HUES64 (cell line): ENCODE measurements at regions not wholly inside any gene's neighbourhood (a gene's known extent, or its start where the extent isn't known, plus 50 kb on each side); places are given as distances from the start of the nearest gene placed in this dataset.

ENCODE experiments used
- H3K27ac ChIP-seq: 2 replicates; pipeline ENCODE4 v1.7.0; 2013; ENCODE audit warnings: low read depth, low read length, inconsistent platforms
- H3K27me3 ChIP-seq: 2 replicates; pipeline ENCODE4 v1.6.1; 2013; ENCODE audit warnings: mild to moderate bottlenecking, low read length; ENCODE audit not compliant: insufficient read depth
- H3K36me3 ChIP-seq: 2 replicates; pipeline ENCODE4 v1.6.1; 2013; ENCODE audit warnings: mild to moderate bottlenecking, low read length; ENCODE audit not compliant: insufficient read depth
- H3K4me1 ChIP-seq: 2 replicates; pipeline ENCODE4 v1.6.1; 2013; ENCODE audit warnings: mild to moderate bottlenecking, low read length, moderate library complexity; ENCODE audit not compliant: insufficient read depth
- H3K4me3 ChIP-seq: 2 replicates; pipeline ENCODE4 v1.5.1; 2013; ENCODE audit warnings: mild to moderate bottlenecking, low read length, moderate library complexity
- H3K9ac ChIP-seq: 2 replicates; pipeline ENCODE4 v1.6.1; 2013; ENCODE audit warnings: mild to moderate bottlenecking, low read depth, low read length
- H3K9me3 ChIP-seq: 2 replicates; pipeline ENCODE4 v1.6.1; 2013; ENCODE audit warnings: low read depth, low read length; ENCODE audit not compliant: insufficient read depth
- WGBS: fragments of 150-250, 120-280 bp; methylation state at CpG from one replicate; pipeline ENCODE4 v1.1.7; 2013; ENCODE audit warnings: missing lambda C conversion rate; 5-methylcytosine and 5-hydroxymethylcytosine counted together

DNA sequence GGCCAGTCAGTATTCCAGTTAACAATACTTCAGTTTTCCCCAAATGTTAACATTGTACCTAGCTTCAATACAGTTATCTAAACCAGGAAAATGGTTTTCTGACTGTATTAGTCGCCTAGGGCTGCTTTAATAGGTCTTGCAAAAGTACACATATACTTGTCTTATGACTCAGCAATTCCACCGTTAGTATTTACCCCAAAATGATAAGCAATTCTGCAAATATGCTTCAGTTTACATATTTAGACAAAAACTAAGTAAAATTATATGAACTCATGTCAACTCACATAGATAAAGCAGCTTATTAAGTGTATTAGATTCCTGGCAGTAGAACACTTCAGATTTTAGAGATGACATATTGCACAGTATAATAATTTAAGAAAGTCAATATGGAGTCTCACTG is 363.3 kb downstream of the ARL4A start:
- Histone ChIP-seq H3K27ac (no peak overlapping the region), H3K27me3 (no peaks in the 10 kb centered on the region), H3K36me3 (no peaks in the 10 kb centered on the region), H3K4me1 (no peaks in the 10 kb centered on the region), H3K9ac (no peak overlapping the region), H3K9me3 (no peaks in the 10 kb centered on the region), H3K4me3 (no peak overlapping the region)
- 90% methylated on average over 2 of the region's 2 CpGs for WGBS

DNA sequence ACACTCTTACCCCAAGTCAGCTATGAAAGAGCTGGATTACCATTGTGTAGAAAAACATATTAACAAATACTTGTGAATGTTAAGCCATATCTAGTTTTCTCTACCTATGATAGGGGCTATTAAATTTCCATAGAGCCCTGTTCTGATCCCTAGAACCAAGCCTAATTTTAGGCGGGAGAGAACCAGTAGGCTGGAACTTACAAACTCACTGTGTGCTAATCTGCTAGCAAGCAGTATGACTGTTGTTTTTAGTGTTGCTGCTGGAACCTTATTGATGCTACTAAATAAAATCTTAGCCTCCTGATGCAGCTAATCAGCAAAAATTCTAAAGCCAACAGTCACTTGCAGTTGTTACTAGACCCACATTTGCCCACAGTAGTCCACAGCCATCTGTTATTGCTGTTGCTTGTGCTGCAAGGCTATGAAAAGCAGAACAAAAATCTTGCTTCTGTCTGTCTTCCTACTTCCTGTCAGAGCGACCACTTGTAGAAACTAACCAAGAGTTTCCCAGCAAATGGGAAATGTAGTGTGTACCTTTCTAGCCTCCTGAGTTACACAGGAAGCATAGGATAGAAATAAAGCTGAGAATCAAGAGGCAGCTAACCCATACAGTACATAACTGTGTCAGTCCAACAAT is 368.4 kb downstream of the ARL4A start:
- no peaks in the 10 kb centered on the region for H3K4me1 ChIP-seq
- H3K9me3 ChIP-seq, result no peaks in the 10 kb centered on the region
- 80% methylated on average over 2 of the region's 2 CpGs for WGBS
- H3K4me3 ChIP-seq, result no peak overlapping the region
- H3K9ac ChIP-seq, result no peak overlapping the region
- H3K36me3 ChIP-seq, result no peaks in the 10 kb centered on the region
- H3K27ac ChIP-seq, result no peak overlapping the region
- H3K27me3 ChIP-seq, result no peaks in the 10 kb centered on the region

DNA sequence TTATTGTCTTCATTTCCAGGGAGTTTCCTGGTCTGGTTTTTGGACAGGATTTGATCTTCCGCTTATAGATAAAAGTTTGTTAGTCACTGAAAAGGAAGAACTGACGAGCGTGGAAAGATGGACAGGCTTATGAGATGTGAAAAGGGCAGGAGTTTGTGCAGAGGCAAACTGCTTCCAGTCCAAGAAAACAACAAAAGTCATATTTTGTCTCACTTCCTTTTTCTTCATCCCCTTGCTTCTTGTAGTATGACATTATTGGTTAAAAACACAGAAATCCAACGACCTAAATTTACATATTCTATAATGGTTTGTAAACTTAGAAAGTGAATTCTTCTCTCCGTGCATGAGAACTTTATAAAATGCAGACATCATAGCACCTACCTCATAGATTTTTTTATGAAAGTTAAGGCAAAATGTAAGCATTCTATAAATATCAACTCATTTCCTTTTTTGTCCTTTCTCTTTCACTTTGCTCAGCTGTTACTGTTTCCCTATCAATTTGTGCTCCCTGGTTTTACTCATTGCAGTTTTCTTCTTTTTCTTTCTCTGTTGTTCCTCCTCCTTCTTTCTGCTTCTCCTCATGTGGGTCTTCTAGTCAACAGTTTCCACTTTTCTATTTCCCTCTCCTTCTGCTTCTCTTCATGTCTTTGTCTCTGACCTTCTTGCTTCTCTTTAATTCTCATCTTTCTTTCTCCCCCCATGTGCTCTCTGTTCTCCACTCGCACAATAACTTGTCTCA is 370.2 kb downstream of the ARL4A start:
- H3K27me3 ChIP-seq, result no peaks in the 10 kb centered on the region
- no peaks in the 10 kb centered on the region for H3K36me3 ChIP-seq
- no peak overlapping the region for H3K27ac ChIP-seq
- H3K9ac ChIP-seq, result no peak overlapping the region
- H3K4me1 ChIP-seq, result peaks cover 6% of the 10 kb centered on the region; the same call in 1 of the 2 replicates
- no peaks in the 10 kb centered on the region for H3K9me3 ChIP-seq
- 91% methylated on average over 4 of the region's 6 CpGs for WGBS
- no peak overlapping the region for H3K4me3 ChIP-seq

DNA sequence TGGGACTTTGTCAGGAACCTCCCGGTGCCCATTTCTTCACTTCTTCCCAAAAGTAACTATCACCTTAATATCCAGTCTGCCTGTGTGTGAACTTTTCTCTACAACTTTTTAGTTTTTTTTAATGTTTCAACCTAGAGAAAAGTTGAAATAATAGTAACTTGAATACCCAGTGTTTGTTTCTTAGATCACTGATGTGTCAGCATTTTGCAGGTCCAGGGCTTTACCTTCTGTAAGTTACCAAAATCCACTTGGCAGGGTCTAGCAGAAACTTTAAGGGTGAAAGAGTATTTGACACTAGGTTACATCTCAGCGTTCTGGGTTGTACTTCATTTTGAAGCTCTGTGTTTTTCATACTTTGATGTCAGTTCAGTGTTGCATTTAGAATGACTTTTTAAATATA is 372.7 kb downstream of the ARL4A start:
- no peak overlapping the region for H3K4me3 ChIP-seq
- WGBS, result 97% methylated on average over 2 of the region's 2 CpGs
- no peaks in the 10 kb centered on the region for H3K27me3 ChIP-seq
- no peak overlapping the region for H3K9ac ChIP-seq
- no peaks in the 10 kb centered on the region for H3K36me3 ChIP-seq
- H3K27ac ChIP-seq, result no peak overlapping the region
- peaks cover 6% of the 10 kb centered on the region; the same call in 1 of the 2 replicates for H3K4me1 ChIP-seq
- no peaks in the 10 kb centered on the region for H3K9me3 ChIP-seq

DNA sequence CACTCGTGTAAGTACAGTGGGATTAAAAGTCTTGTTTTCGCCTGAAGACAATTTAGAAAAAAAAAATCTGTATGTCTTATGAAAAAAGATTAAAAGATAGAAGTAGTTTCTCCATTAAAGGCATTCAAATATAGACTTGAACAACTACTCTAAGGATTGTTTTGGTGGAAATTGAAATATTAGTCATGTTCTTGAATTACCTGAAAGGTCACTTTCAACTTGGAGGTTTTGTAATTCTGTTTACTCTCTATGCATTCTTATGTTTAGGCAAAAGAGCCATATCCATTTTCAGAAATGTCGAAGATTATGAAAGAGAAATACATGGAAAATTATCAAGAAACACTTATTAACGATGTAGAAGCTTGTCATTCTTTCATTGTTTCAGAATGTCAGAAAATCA is 373.7 kb downstream of the ARL4A start:
- Histone ChIP-seq H3K9me3 (no peaks in the 10 kb centered on the region), H3K27ac (no peak overlapping the region), H3K4me3 (no peak overlapping the region), H3K36me3 (no peaks in the 10 kb centered on the region), H3K9ac (no peak overlapping the region), H3K4me1 (peaks cover 6% of the 10 kb centered on the region; the same call in 1 of the 2 replicates), H3K27me3 (no peaks in the 10 kb centered on the region)
- WGBS, result 88% methylated on average over 4 of the region's 4 CpGs

DNA sequence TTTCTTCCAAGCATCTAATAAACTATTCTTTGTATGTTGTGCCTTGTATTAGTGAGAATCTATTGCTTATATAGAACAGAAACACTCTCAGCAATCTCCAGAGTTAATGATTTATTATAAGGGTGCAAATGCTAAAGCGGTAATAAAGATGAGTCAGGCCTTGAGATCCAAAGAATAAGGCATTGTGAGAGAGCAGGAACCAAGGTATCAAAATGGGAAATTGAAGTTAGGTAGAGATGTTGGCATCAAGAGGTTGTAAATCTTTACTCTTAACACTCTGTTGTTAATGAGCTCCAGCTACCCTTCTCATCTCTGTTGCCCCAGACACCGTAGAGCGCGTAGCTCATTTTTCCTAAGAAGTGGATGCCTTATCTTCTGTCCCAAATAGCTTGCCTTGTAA is 375.2 kb downstream of the ARL4A start:
- H3K4me1 ChIP-seq, result peaks cover 6% of the 10 kb centered on the region; the same call in 1 of the 2 replicates
- no peaks in the 10 kb centered on the region for H3K36me3 ChIP-seq
- no peaks in the 10 kb centered on the region for H3K9me3 ChIP-seq
- no peaks in the 10 kb centered on the region for H3K27me3 ChIP-seq
- H3K9ac ChIP-seq, result no peak overlapping the region
- H3K27ac ChIP-seq, result no peak overlapping the region
- no peak overlapping the region for H3K4me3 ChIP-seq
- 95% methylated on average over 4 of the region's 4 CpGs for WGBS

DNA sequence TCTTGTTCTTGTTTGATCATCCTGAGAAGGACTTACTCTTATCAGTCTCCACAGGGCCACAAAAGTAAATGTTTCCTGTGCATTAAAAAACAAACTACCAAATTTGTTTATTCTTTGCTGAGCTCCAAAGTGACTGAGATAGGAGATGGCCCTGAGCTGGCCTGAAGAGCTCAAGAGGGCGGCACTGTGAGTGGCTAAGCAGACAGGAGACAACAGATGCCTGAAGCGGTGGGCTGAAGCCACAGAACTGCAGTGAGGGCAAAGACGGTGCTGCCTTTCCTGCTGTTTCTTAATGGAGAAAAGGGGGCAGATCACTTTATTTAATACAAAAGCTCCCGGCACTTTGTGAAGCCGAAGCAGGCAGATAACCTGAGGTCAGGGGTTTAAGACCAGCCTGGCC is 379.6 kb downstream of the ARL4A start:
- 65% methylated on average over 5 of the region's 5 CpGs for WGBS
- Histone ChIP-seq H3K27me3 (no peaks in the 10 kb centered on the region), H3K27ac (no peak overlapping the region), H3K4me1 (no peaks in the 10 kb centered on the region), H3K9ac (no peak overlapping the region), H3K4me3 (no peak overlapping the region), H3K36me3 (no peaks in the 10 kb centered on the region), H3K9me3 (no peaks in the 10 kb centered on the region)

DNA sequence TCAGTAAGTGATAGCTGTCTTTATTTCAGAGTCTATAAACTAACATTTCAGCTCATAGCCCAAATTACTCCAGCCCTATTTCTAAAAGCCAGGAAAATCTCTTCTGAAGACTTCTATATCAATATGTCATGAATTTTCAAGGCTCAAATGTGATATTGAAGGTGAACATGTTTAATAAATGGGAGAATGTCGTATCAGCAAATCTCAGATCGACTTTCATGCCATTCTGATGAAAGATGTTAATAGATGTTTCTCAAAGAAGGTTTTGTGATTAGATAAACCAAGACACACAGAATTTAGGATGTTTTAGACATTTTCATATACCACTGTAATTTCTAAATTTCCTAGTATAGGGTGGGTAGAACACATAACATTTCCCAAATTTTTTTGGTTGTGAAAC is 380.6 kb downstream of the ARL4A start:
- Histone ChIP-seq H3K36me3 (no peaks in the 10 kb centered on the region), H3K4me1 (no peaks in the 10 kb centered on the region), H3K4me3 (no peak overlapping the region), H3K27ac (no peak overlapping the region), H3K9ac (no peak overlapping the region), H3K9me3 (no peaks in the 10 kb centered on the region), H3K27me3 (no peaks in the 10 kb centered on the region)
- 97% methylated on average over 2 of the region's 2 CpGs for WGBS

DNA sequence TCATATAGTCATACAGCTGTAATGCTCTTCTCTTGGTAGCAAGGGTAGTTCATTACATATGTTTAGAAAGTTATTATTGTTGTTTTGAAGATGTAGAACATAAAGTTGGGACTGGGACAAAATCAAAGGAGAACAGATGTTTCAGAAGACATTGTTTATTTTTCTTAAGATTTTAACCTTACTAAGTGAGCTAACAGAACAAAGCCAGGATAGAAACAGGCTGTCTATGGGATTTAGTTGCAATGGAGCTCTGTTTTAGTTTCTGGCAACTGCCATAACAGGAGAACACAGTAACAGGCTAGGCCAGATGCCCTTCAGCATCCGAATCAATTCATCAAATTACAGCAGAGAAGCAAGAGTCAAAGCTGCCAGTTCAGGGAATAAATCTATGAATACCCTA is 382.4 kb downstream of the ARL4A start:
- H3K9ac ChIP-seq, result no peak overlapping the region
- H3K27me3 ChIP-seq, result no peaks in the 10 kb centered on the region
- H3K36me3 ChIP-seq, result no peaks in the 10 kb centered on the region
- H3K4me1 ChIP-seq, result no peaks in the 10 kb centered on the region
- H3K27ac ChIP-seq, result no peak overlapping the region
- H3K4me3 ChIP-seq, result no peak overlapping the region
- 94% methylated on average over 1 of the region's 1 CpG for WGBS
- H3K9me3 ChIP-seq, result no peaks in the 10 kb centered on the region

DNA sequence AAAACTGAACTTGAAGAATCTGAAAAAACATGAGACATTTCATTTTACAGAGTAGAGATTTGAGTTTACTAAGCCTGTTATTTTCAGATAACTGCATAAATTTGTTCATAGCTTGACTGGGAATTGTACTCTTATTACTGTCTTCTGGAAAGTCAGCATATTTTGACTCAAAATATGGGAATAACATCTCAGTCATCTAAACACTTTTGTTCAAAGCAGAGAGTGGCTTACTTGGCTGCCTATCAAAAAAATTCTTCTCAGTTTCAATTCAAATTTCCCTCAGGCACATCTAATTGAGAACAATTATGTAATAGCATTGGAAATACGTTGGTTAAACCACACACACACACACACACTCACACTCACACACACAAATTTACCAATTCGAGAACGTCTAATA is 384.6 kb downstream of the ARL4A start:
- H3K4me1 ChIP-seq, result no peaks in the 10 kb centered on the region
- no peaks in the 10 kb centered on the region for H3K36me3 ChIP-seq
- no peaks in the 10 kb centered on the region for H3K27me3 ChIP-seq
- H3K4me3 ChIP-seq, result no peak overlapping the region
- H3K9ac ChIP-seq, result no peak overlapping the region
- H3K27ac ChIP-seq, result no peak overlapping the region
- 80% methylated on average over 1 of the region's 3 CpGs for WGBS
- no peaks in the 10 kb centered on the region for H3K9me3 ChIP-seq

DNA sequence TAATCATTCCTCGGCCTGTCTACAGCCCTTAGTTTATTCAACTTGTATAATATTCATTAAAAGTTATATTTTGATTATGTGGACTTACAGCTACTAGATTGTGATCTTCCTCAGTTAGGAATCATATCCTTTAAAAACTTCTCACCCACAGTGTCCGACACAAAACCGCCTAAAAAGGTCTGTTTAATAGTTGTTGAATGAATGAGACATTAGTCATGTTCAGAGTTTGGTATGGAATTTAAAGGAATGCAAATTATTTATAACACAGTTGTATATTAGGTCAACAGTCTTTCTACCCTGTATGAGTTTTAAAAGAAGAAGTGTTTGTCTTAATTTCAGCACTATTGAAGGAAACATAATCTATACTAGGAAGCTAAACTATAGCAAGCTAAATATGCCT is 390.0 kb downstream of the ARL4A start:
- Histone ChIP-seq H3K4me3 (no peak overlapping the region), H3K27ac (no peak overlapping the region), H3K4me1 (no peaks in the 10 kb centered on the region), H3K36me3 (no peaks in the 10 kb centered on the region), H3K9me3 (no peaks in the 10 kb centered on the region), H3K9ac (no peak overlapping the region), H3K27me3 (no peaks in the 10 kb centered on the region)
- no CpG with 5 or more reads among the region's 3 CpGs for WGBS
